Panc1 (cell line): ENCODE measurements at regions not wholly inside any gene's neighbourhood (a gene's known extent, or its start where the extent isn't known, plus 50 kb on each side); places are given as distances from the start of the nearest gene placed in this dataset.

ENCODE experiments used
- ATAC-seq: fragments of 200-7000 bp; cut with Tn5 transposase; 2 replicates; pipeline ENCODE4 v1.9.1; 2020; ENCODE audit warnings: mild to moderate bottlenecking, moderate library complexity
- BruUV-seq: library from RNA; stranded (reverse); fragments of 400-500 nt; replicated peaks from 2 replicates; lab custom pipeline; 2021; lab: Mats Ljungman, UMichigan
- CTCF ChIA-PET: fragments of 300-600 bp; sonication (Branson Sonifier 250); formaldehyde crosslinking; loops from one replicate; lab custom pipeline; 2022; ENCODE audit warnings: antibody characterized with exemption; lab: Charles Lee
- POLR2A ChIA-PET: fragments of 300-600 bp; sonication (Branson Sonifier 250); formaldehyde crosslinking; loops from one replicate; lab custom pipeline; 2022; ENCODE audit warnings: antibody characterized with exemption; lab: Charles Lee
- DNase-seq: peaks from one replicate; pipeline ENCODE4 v3.0.0-alpha.2; 2010; ENCODE audit warnings: low read depth, low spot score
- H3K27ac ChIP-seq: 2 replicates; pipeline ENCODE4 v1.5.1; 2011; ENCODE audit warnings: mild to moderate bottlenecking, low read length, inconsistent platforms
- H3K27me3 ChIP-seq: fragments of 200-500 bp; sonication (Bioruptor generic); 2 replicates; pipeline ENCODE4 v1.6.0; 2014; ENCODE audit warnings: low read length, inconsistent platforms; ENCODE audit not compliant: control insufficient read depth, insufficient read depth
- H3K36me3 ChIP-seq: fragments of 200-500 bp; sonication (Bioruptor generic); 2 replicates; pipeline ENCODE4 v1.5.1; 2014; ENCODE audit warnings: inconsistent platforms, mild to moderate bottlenecking, low read length, moderate library complexity; ENCODE audit not compliant: control insufficient read depth, insufficient read depth
- H3K4me1 ChIP-seq: 2 replicates; pipeline ENCODE4 v1.5.1; 2011; ENCODE audit warnings: inconsistent platforms, mild to moderate bottlenecking, low read length, moderate library complexity; ENCODE audit not compliant: control insufficient read depth, insufficient read depth
- H3K4me3 ChIP-seq, 2 experiments: 2 replicates each; pipeline ENCODE4 v1.5.1; 2011 to 2012; ENCODE audit warnings: low read depth in 2 of 2, low read length in 2 of 2, mild to moderate bottlenecking in 2 of 2, inconsistent platforms in 1 of 2, moderate library complexity in 1 of 2
- H3K9me3 ChIP-seq: fragments of 200-500 bp; sonication (Bioruptor generic); 2 replicates; pipeline ENCODE4 v1.5.1; 2014; ENCODE audit warnings: low read depth, mild to moderate bottlenecking, inconsistent platforms, low read length, moderate library complexity; ENCODE audit not compliant: control insufficient read depth, insufficient read depth
- CTCF ChIP-seq: fragments of 450-650 bp; IDR thresholded peaks from 2 replicates; pipeline ENCODE4 v1.5.1; 2017; ENCODE audit warnings: mild to moderate bottlenecking
- POLR2AphosphoS5 ChIP-seq: IDR thresholded peaks from 2 replicates; pipeline ENCODE4 v1.6.1; 2012; ENCODE audit warnings: mild to moderate bottlenecking, low read depth, low read length, moderate library complexity
- REST ChIP-seq, 2 experiments: IDR thresholded peaks; 2 replicates each; pipeline ENCODE4 v1.6.1; 2011 to 2012; ENCODE audit warnings: low read depth in 2 of 2, control low read depth in 1 of 2, low read length in 1 of 2, mild to moderate bottlenecking in 1 of 2, moderate library complexity in 1 of 2; ENCODE audit not compliant: insufficient read depth in 1 of 2
- SIN3A ChIP-seq: IDR thresholded peaks from 2 replicates; pipeline ENCODE4 v1.6.1; 2012; ENCODE audit warnings: low read depth, mild to moderate bottlenecking, low read length, moderate library complexity, borderline replicate concordance; ENCODE audit not compliant: insufficient read depth
- TCF7L2 ChIP-seq: IDR thresholded peaks from 2 replicates; pipeline ENCODE4 v1.6.1; 2011; ENCODE audit warnings: mild to moderate bottlenecking, low read depth, low read length, inconsistent platforms
- in situ Hi-C: cut with HindIII; loops from 2 replicates; pipeline ENCODE4 v1.10.0; 2016; ENCODE audit warnings: low sequenced_read_pairs, low pct_unique_long_range_greater_than_20kb
- intact Hi-C: fragments of 100-400 bp; cut with micrococcal nuclease; formaldehyde crosslinking; loops from one replicate; pipeline ENCODE4 v1.10.0; 2022; ENCODE audit not compliant: unreplicated experiment

- no peak for DNase-seq
- ChIA-PET POLR2A (no interaction called here), CTCF (no interaction called here)
- ATAC-seq, result no peak
- no peaks in the 10 kb centered on the region for H3K36me3 ChIP-seq
- in situ Hi-C loops, result no loop called here
- no peaks in the 10 kb centered on the region for H3K27me3 ChIP-seq
- H3K27ac ChIP-seq, result no peak overlapping the region
- no peak for TF ChIP-seq CTCF
- no peak for TF ChIP-seq SIN3A
- TF ChIP-seq REST (IDR thresholded peaks at IDR 0.05; ENCODE audit: insufficient read depth in 1 of 2, low read depth in 2 of 2, low read length in 1 of 2), result no peak
- TF ChIP-seq POLR2AphosphoS5, result no peak
- no peak for TF ChIP-seq TCF7L2
- no peak overlapping the region for H3K4me3 ChIP-seq
- H3K9me3 ChIP-seq, result no peaks in the 10 kb centered on the region
- no TSS peak for BruUV-seq
- intact Hi-C loops, result no loop called here
- no peaks in the 10 kb centered on the region for H3K4me1 ChIP-seq
These were observed 602.5 kb downstream of the KCTD8 start for GRCh38 chr4:43846111-43846587.

- ATAC-seq (no peak), DNase-seq (no peak)
- TF ChIP-seq SIN3A (no peak), REST (IDR thresholded peaks at IDR 0.05; ENCODE audit: insufficient read depth in 1 of 2, low read depth in 2 of 2, low read length in 1 of 2) (no peak), CTCF (no peak), TCF7L2 (no peak), POLR2AphosphoS5 (no peak)
- no peaks in the 10 kb centered on the region for H3K36me3 ChIP-seq
- no peaks in the 10 kb centered on the region for H3K4me1 ChIP-seq
- POLR2A ChIA-PET, result no interaction called here
- no peaks in the 10 kb centered on the region for H3K9me3 ChIP-seq
- H3K27me3 ChIP-seq, result no peaks in the 10 kb centered on the region
- in situ Hi-C loops (no loop called here), intact Hi-C loops (no loop called here)
- no peak overlapping the region for H3K27ac ChIP-seq
- no peak overlapping the region for H3K4me3 ChIP-seq
- BruUV-seq, result no TSS peak
- CTCF ChIA-PET, result no interaction called here
These were observed 594.9 kb downstream of the KCTD8 start for GRCh38 chr4:43853565-43854264.
